ENCODE measurements at regions not wholly inside any gene's neighbourhood (a gene's known extent, or its start where the extent isn't known, plus 50 kb on each side); places are given as distances from the start of the nearest gene placed in this dataset.

- no peak for TF ChIP-seq CTCF (IDR thresholded peaks at IDR 0.05; ENCODE audit: insufficient read depth, low read length, poor library complexity, severe bottlenecking)
- TF ChIP-seq EZH2phosphoT487 (conservative IDR thresholded peaks at IDR 0.05; ENCODE audit: low read length), result no peak
- no peaks in the 10 kb centered on the region for H3K79me2 ChIP-seq (ENCODE audit: insufficient read depth, low read length)
Measured at GRCh38 chr4:15164571-15164970, 162.3 kb downstream of the CPEB2 start.

GRCh38 chr4:15167743-15168142 lies 165.5 kb downstream of the CPEB2 start:
- no peak overlapping the region for H3K9ac ChIP-seq (ENCODE audit: low read length)
- no peaks in the 10 kb centered on the region for H3K79me2 ChIP-seq (ENCODE audit: insufficient read depth, low read length)
- no peak for TF ChIP-seq CTCF (IDR thresholded peaks at IDR 0.05; ENCODE audit: insufficient read depth, low read length, poor library complexity, severe bottlenecking)
- TF ChIP-seq EZH2phosphoT487 (conservative IDR thresholded peaks at IDR 0.05; ENCODE audit: low read length), result no peak
- H4K20me1 ChIP-seq (ENCODE audit: low read depth, low read length), result no peaks in the 10 kb centered on the region
- H3K4me2 ChIP-seq (ENCODE audit: low read depth, low read length, poor library complexity, severe bottlenecking), result no peak overlapping the region
- H3K4me3 ChIP-seq (ENCODE audit: insufficient read depth, low read length, poor library complexity, severe bottlenecking), result no peak overlapping the region
- H3K27ac ChIP-seq (ENCODE audit: low read depth, low read length), result no peak overlapping the region
- H3K36me3 ChIP-seq (ENCODE audit: low read length), result 0 out of 2 replicates have a peak, but pooled peaks cover 2% of the 10 kb centered on the region
- no peaks in the 10 kb centered on the region for H3K9me2 ChIP-seq (replicated peaks; ENCODE audit: insufficient read depth, low read length)
- H2AFZ ChIP-seq (ENCODE audit: low read depth, low read length, severe bottlenecking), result no peak overlapping the region
- no peaks in the 10 kb centered on the region for H3F3A ChIP-seq (ENCODE audit: insufficient read depth)
- 0 out of 2 replicates have a peak, but pooled peaks cover 6% of the 10 kb centered on the region for H3K9me3 ChIP-seq (ENCODE audit: insufficient read depth, low read length)
- no peaks in the 10 kb centered on the region for H3K27me3 ChIP-seq (ENCODE audit: low read length)

More at GRCh38 chr4:15164571-15164970, 162.3 kb downstream of the CPEB2 start:
- H3K36me3 ChIP-seq (ENCODE audit: low read length), result no peaks in the 10 kb centered on the region
- H2AFZ ChIP-seq (ENCODE audit: low read depth, low read length, severe bottlenecking), result no peak overlapping the region
- no peaks in the 10 kb centered on the region for H3K9me3 ChIP-seq (ENCODE audit: insufficient read depth, low read length)
- H3K27ac ChIP-seq (ENCODE audit: low read depth, low read length), result no peak overlapping the region
- H3F3A ChIP-seq (ENCODE audit: insufficient read depth), result no peaks in the 10 kb centered on the region
- no peak overlapping the region for H3K4me3 ChIP-seq (ENCODE audit: insufficient read depth, low read length, poor library complexity, severe bottlenecking)
- no peaks in the 10 kb centered on the region for H3K27me3 ChIP-seq (ENCODE audit: low read length)
- H3K9me2 ChIP-seq (replicated peaks; ENCODE audit: insufficient read depth, low read length), result no peaks in the 10 kb centered on the region
- no peak overlapping the region for H3K9ac ChIP-seq (ENCODE audit: low read length)
- no peak overlapping the region for H3K4me2 ChIP-seq (ENCODE audit: low read depth, low read length, poor library complexity, severe bottlenecking)
- no peaks in the 10 kb centered on the region for H4K20me1 ChIP-seq (ENCODE audit: low read depth, low read length)

GRCh38 chr4:15168759-15169158 lies 166.5 kb downstream of the CPEB2 start:
- H3K9me3 ChIP-seq (ENCODE audit: insufficient read depth, low read length), result 0 out of 2 replicates have a peak, but pooled peaks cover 6% of the 10 kb centered on the region
- no peaks in the 10 kb centered on the region for H4K20me1 ChIP-seq (ENCODE audit: low read depth, low read length)
- H3K4me3 ChIP-seq (ENCODE audit: insufficient read depth, low read length, poor library complexity, severe bottlenecking), result no peak overlapping the region
- H2AFZ ChIP-seq (ENCODE audit: low read depth, low read length, severe bottlenecking), result no peak overlapping the region
- H3K27me3 ChIP-seq (ENCODE audit: low read length), result no peaks in the 10 kb centered on the region
- H3K36me3 ChIP-seq (ENCODE audit: low read length), result 0 out of 2 replicates have a peak, but pooled peaks cover 2% of the 10 kb centered on the region
- TF ChIP-seq CTCF (IDR thresholded peaks at IDR 0.05; ENCODE audit: insufficient read depth, low read length, poor library complexity, severe bottlenecking) (no peak), EZH2phosphoT487 (conservative IDR thresholded peaks at IDR 0.05; ENCODE audit: low read length) (no peak)
- H3F3A ChIP-seq (ENCODE audit: insufficient read depth), result no peaks in the 10 kb centered on the region
- H3K9me2 ChIP-seq (replicated peaks; ENCODE audit: insufficient read depth, low read length), result no peaks in the 10 kb centered on the region
- no peak overlapping the region for H3K9ac ChIP-seq (ENCODE audit: low read length)
- no peak overlapping the region for H3K27ac ChIP-seq (ENCODE audit: low read depth, low read length)
- H3K4me2 ChIP-seq (ENCODE audit: low read depth, low read length, poor library complexity, severe bottlenecking), result no peak overlapping the region
- H3K79me2 ChIP-seq (ENCODE audit: insufficient read depth, low read length), result no peaks in the 10 kb centered on the region

Data from SU-DHL-6 (cell line).